HG02970 (cell line): ENCODE measurements at regions not wholly inside any gene's neighbourhood (a gene's known extent, or its start where the extent isn't known, plus 50 kb on each side); places are given as distances from the start of the nearest gene placed in this dataset.

Experiments used
- ATAC-seq: cut with Tn5 transposase; IDR thresholded peaks from one replicate; pipeline ENCODE4 v1.9.1; 2021; ENCODE audit warnings: mild to moderate bottlenecking, moderate library complexity, moderate number of reproducible peaks; ENCODE audit not compliant: unreplicated experiment, low FRiP score

DNA sequence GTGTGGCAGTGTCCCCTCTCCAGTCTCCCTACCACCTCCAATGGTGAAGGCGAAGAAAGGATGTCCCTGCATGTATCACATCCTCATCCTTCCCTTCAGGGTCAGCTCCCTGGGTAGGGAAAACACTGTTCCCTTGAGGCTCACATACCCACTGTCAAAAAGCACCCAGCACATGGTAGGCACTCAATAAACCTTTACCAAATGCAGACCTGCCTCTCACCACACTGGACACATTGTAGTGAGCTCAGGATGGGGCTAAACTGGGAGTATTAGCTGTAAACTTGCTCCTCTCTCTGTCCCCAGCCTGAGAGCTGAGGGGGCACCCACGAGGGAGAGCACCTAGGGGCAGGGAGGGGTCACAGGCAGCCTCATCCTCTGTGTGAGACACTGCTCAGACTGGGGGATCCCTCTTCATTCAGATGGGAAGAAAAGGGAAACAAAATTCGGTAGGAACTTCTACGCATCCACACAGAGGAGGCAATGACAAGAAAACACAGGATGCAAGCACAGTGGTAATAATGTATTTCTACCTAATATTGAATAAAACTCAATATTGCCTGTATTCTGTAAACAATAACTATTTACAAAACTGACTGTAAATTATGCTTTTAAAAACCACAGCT lies 101.6 kb upstream of the TOP3B start:
- no peak for ATAC-seq

DNA sequence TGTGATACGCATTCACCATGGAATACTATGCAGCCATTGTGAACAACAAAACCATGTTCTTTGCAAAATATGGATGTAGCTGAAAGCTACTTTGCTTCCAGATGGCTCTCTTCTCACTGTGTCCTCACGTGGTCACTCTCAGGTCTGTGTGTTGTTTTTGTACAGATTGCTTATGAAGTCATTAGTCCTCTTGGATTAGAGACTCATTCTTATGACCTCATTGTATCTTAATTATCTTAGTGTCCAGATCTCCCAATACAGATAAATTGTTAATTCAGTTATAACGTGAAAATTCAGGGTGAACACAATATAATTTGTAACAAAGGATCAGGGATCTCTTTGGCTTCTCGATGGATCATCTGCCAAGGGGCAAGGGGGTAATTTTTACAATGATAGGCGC lies 100.4 kb upstream of the TOP3B start:
- no peak for ATAC-seq

DNA sequence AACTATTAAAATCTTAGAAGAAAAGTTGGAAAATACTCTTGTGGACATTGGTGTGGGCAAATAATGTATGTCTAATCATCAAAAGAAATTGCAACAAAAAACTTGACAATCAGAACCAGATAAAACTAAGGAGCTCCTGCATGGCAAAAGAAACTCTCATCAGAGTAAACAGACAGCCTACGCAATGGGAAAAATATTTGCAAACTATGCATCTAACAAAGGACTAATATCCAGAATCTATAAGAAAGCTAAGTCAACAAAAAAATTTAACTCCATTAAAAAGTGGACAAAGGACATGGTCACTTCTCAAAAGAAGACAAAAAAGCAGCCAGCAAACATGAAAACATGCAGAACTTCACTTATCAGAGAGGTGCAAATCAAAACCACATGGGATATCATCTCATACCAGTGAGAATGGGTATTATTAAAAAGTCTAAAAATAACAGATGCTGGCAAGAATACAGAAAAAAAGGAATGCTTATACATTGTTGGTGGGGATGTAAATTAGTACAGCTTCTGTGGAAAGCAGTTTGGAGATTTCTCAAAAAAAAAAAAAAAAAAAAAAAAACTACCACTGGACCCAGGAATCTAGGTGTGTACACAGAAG lies 99.7 kb upstream of the TOP3B start:
- ATAC-seq = no peak

DNA sequence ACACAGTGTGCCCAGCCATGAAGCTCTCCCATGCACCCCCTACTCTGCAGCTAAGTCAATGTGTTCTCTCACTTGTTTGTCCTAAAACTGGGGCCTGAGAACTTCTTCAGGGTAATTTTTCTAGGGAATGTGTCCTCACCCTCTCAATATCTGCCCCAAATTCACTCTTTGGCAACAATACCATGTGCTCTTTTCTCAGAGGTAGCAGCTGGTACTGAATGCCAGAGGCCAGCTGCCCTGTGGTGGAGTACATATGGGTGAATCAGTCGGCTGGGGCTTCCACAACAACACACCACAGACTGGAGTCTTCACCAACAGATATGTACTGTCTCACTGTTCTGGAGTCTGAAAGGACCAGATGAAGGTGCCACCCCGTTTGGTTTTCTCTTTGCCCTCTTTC lies 97.7 kb upstream of the TOP3B start:
- no peak for ATAC-seq

DNA sequence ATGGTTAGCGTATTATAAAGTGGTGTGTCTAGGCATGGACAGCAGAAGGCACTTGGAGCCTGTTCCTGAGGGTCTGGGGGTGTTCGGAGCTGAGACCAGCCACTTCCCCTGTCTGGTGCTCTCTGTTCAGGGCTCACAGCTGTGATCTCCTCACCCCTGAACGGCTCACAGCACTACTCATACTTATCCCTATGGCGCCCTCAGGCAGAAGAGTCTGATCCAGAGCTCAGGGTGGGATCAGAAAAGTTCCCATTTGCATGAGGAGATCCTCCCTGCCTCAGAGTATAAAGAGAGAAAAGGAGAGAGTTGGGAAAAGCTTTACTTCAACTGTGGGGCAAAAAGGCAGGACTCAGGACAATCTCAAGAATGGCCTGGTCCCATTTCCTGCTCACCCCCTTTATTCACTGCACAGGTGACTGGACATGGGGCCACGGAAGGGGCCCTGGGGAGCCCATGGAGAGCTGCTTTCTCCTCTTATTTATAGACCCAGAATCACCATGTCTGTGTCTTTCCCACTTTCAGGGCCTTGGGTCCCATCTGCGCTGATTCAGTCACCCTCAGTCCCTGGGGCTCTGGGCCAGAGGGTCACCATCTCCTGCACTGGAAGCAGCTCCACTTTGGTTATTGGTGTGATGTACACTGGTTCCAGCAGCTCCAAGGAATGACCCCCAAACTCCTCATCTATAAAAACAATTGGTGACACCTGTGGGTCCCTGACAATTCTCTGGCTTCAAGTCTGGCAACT lies 97.0 kb upstream of the TOP3B start:
- ATAC-seq = no peak

DNA sequence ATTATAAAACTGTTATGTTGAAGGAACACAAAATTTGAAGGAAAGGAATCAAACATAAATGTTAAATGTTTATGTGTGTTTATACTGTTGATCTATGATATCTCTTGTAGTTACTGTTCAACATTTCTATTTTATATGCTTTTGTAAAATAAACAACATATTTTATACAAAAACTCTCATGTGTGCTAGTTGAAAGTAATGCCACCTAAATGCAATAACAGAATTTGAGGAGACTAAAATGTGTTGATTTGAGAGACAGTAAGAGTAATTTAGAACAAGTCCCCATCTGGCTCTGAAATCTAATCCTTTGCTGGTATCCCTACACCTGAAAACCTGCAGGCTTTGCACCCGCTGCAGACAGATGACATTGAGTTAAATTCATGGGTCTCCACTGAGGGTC lies 95.7 kb upstream of the TOP3B start:
- no peak for ATAC-seq

DNA sequence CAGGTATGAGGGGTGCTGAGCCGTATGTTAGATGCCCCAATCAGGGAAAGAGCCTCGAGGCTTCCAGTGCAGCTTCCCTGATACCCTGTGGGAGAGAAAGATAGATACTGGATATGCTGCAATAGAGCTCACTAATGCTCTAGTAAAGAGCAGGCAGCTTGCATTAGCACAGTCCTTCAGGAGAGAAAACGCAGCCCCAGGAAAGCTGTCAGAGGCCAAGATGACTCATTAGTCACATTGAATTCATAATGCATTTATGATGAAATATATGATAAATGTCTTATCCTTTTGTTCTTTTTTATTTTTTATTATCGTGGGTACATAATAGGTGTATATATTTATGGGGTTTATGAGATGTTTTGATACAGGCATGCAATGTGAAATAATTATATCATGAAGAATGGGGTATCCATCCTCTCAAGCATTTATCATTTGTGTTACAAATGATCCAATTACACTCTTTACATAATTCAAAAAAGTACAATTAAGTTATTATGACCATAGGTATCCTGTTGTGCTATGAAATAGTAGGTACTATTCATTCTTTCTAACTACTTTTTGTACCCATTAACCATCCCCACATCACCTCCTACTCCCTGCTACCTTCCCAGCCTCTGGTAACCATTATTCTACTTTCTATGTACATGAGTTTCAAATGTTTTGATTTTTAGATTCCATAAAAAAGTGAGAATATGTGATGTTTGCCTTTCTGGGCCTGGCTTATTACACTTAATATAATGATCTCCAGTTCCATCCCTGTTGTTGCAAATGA lies 94.5 kb upstream of the TOP3B start:
- no peak for ATAC-seq

DNA sequence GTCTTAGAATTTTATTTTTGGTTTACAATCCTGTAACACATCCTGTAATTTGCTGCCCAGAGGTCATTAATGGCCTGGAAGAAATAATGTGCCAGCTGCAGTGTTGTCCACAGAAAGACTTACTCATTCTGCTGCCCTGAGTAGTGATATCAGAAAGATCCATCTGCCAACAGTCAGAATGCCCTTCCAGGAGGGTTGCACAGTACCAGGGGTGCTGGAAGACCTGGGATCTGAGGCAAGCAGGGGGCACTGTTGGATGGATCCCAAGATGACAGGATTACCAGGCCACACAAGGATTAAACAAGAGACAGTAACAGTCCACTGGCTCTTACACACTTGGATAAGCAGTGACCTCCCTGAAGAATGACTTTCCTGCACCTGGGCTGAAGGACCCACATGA lies 93.8 kb upstream of the TOP3B start:
- no peak for ATAC-seq

DNA sequence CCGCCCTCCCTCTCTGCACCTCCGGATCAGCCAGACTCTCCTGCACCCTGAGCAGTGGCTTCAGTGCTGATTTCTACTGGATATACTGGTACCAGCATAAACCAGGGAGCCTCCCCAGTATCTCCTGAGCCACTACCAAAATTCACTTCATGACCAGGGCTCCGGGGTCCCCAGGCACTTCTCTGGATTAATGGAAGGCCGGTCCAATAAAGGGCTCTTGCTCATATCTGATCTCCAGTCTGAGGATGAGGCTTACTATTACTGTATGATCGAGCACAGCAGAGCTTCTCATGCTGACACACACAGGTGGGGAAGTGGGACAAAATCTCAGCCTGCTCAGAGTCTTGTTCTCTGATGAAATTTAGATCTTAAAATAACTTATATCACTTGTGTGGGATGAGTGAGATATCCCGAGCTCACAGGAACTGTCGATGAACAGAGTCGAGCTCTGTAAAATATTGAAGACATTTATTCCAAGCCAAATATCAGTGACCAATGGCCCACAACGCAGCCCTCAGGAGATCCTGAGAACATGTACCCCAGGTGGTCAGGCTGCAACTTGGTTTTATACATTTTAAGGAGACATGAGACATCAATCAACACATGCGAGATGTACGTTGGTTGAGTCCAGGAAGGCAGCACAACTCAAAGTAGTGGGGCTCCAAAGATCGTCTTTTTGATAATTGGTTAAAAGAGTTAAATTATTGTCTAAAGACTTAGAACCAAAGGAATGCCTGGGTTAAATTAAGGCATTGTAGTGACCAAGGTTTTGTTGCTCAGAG lies 93.0 kb upstream of the TOP3B start:
- no peak for ATAC-seq

DNA sequence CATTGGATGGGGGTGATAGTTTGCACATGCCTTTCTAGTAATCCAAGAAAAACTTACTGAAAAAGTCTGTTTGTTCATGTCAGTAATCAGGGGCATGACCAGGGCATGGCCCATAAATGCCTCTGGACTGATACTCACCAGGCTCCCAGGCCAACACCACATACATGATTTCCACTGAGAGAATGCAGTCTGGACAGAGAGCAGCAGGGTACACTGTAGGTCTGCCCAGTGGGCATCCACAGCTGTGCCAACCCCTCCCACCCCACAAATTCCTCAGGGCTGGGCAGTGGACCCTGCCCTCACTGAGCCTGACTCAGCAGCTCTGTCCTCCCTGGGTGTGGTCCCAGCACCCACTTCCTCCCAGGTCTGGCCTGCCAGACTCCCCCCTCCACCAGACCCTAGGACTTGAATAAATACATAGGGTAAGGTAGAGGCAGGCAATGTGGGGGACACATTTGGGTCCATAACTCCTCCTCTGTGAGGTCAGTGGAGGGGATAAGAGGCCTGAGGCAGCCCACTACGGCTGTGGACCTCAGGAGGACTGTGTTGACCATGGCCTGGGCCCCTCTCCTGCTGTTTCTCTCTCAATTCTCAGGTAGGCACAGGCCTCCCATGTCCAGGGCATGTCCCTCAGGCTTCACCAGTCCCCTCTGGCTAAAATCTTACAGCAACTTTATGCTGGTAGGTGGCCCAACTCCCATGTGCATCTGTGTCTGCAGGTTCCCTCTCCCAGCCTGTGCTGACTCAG lies 92.2 kb upstream of the TOP3B start:
- ATAC-seq = no peak

DNA sequence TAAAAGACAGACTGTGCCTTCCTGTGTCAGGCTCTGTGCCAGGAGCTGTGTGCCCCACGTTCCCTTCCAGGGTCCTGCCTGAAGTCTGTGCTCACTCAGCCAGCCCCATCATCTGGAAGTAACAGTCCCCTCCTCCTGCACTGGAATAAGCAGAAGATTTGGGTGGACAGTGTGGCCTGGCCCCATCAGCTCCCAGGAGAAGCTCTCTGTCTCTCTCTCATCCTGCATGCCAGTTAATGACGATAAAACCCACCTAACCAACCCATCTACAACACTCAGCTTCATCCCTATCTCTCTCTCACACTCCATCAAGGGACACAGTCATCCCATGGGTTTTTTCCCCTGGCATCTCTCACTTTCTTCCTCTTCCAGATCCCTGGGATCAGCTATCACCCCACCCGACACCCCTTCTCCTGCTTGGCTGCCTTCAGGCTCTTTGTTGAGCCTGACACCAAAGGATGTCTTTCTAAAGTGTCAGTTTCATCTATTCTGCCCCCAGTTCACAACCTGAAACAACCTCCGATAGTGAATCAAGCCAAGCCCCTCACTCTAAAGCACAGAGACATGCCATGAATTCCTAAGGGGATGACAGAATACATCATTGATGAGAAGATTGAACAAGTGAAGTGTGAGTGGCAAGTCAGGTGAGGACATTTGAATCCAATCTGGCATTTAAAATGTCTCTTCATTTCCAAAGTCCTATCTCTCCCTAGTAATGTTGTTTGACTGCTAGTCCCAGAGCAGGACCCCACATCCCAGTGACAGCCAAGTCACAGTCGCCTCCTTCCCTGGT lies 91.4 kb upstream of the TOP3B start:
- ATAC-seq = no peak

DNA sequence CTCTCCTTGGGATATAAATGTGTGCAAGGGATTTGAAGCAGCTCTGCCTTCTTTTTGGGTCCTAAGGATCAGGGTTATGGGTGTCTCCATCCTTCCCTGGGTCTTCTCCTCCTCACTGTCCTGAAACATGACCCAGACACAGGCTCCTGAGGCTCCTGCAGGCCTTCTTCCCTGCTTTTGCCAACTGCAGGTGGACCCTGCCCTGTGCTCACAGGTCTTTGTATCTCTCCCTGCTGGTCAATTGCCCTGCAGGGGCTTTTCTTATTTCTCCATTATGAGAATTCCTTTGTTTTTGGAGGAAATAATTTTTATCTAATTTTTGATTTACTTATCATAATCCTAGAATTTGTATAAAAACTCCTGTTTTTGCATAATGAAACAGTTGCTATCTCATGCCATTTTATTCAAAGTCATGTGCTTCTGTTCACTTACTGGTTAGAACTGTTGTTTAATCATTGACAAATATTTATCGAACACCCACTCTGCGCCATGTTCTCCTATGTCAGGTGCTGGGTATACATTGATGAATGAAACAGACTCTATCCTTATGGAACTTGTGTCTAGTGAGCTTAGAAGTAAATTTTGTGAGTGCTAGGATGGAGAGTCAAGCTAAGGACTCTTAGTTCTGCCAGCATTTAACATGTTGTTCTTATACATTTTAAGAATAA lies 89.7 kb upstream of the TOP3B start:
- ATAC-seq = no peak

DNA sequence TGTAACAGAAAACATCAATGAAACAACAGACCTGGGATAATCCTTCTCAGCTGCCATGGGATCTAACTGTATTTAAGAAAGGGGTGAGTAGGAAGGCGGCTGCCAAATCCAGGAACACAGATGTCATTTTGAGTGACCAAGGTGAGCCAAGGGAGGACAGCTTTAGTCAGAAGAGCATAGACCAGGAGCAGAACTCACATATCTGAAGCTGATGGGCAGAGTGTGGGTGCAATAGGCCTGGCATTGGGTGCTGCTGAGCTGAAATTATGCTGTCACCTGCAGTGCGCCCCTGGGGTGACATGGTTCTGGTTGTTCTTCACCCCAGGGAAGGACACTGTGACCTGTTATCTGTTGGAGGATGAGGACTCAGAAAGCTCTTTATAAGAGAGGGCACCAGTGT lies 88.9 kb upstream of the TOP3B start:
- ATAC-seq = no peak

DNA sequence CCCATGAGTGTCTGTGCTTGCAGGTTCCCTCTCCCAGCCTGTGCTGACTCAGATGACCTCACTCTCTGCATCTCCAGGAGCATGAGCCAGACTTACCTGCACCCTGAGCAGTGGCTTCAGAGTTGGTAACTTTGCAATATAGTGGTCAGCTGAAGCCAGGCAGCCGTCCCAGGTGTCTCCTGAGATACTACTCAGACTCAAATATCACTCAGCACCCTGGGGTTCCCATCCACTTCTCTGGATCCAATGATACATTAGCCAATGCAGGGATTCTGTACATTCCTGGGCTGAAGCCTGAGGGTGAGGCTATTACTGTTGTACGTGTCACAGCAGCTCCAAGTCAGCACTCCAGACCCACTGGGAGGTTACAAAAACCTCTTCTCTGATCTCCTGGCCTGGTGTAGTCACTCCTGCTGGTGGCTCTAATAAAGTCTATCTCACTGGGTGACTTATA lies 87.8 kb upstream of the TOP3B start:
- no peak for ATAC-seq

DNA sequence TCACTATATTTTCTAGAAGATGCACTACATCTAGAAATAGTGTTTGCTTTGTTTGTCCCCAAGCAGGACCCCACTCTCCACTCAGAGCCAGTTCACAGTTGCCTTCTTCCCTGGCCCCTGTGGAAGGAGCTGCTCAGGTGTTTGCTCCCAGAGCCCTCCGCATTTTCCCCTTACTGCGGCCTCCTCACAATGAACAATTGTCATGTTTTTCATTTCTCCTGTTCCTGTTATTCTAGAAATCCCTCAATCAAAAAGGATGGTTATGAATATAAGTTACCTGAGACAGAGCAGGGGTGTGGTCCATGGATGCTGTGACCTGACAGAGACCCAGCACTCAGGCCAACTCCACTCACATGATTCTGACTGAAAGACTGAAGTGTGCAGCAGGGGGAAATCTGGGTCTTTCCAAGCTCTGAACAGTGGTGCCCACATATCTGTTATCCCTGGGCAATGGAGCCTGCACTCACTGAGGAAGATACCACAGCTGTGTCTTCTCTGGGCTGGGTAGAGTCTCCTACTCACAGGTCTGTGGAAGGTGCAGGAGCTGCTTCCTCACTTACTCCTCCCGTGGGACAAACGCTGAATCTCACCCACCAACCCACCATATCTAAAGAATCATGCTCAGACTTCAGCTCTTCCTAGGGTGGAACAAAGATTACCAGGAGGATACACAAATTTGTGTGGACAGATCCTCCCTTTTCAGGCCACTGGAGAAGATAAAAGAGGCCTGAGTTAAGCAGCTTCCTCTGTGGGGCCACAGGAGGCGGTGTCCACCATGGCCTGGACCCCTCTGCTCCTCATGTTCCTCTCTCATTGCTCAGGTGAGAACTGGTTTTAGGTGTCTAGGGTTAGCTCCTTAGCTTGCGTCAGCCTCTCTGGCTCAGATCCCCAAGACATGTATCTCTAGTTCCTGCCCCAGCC lies 87.1 kb upstream of the TOP3B start:
- ATAC-seq = no peak

DNA sequence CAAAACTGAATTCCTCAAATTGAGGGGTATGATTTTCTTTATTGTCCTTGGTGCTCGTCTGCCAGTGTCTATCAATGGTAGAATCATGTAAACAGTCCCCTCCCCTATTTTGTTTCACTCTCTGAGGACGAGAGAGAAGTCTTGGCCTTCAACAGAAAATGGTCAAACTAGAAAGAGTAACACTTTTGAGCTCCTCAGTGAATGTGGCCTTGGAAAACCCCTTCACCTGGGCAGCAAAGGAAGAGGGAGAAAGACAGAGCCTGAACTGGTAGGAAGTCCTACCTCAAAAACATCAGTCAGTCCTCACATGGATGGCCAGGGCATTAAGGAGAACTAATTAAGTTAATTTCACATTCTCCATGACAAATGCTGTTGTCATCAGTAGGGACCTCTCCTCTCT lies 86.1 kb upstream of the TOP3B start:
- no peak for ATAC-seq

DNA sequence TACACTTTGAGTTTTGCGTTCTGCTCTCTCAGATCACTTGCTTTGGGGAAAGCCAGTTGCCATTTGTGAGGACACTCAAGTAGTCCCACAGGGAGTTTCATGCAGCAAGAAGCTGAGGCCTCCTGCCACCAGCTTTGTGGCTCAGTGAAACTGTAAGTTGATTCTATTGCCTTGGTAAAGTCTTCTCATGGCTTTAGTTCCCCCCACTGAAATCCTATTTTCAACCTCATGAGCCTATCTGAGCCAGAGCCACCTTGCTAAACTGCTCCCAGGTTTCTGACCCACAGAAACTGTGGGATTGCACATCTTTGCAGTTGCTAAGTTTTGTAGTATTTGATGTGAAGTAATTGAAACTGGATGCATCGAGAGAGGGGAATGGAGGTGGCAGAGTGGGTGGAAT lies 85.4 kb upstream of the TOP3B start:
- ATAC-seq = no peak
